GM23338 (cell line): ENCODE measurements at regions not wholly inside any gene's neighbourhood (a gene's known extent, or its start where the extent isn't known, plus 50 kb on each side); places are given as distances from the start of the nearest gene placed in this dataset.

Experiments
- ATAC-seq: fragments of 200-7000 bp; cut with Tn5 transposase; 3 replicates; pipeline ENCODE4 v1.9.1; 2020
- DNase-seq: peaks from one replicate; pipeline ENCODE4 v3.0.0-alpha.2; 2015; ENCODE audit warnings: low spot score
- H2AFZ ChIP-seq: fragments of 200-600 bp; sonication (generic); 2 replicates; pipeline ENCODE4 v1.8.0; 2016; ENCODE audit warnings: antibody characterized with exemption, mild to moderate bottlenecking, moderate library complexity
- H3F3A ChIP-seq: fragments of 200-600 bp; sonication (generic); replicated peaks from 2 replicates; pipeline ENCODE4 v1.8.0; 2017; ENCODE audit warnings: antibody characterized with exemption, mixed run types, low read depth
- H3K27ac ChIP-seq: fragments of 200-600 bp; sonication (generic); 2 replicates; pipeline ENCODE4 v1.6.1; 2016; ENCODE audit warnings: low read depth
- H3K27me3 ChIP-seq: fragments of 200-600 bp; sonication (generic); 2 replicates; pipeline ENCODE4 v1.8.0; 2016; ENCODE audit warnings: mild to moderate bottlenecking, mixed run types, moderate library complexity; ENCODE audit not compliant: insufficient read depth
- H3K36me3 ChIP-seq: fragments of 200-600 bp; sonication (generic); 2 replicates; pipeline ENCODE4 v1.8.0; 2016; ENCODE audit warnings: mild to moderate bottlenecking; ENCODE audit not compliant: insufficient read depth
- H3K4me1 ChIP-seq: fragments of 200-600 bp; sonication (generic); 2 replicates; pipeline ENCODE4 v1.8.0; 2016; ENCODE audit warnings: mild to moderate bottlenecking, moderate library complexity; ENCODE audit not compliant: insufficient read depth
- H3K4me2 ChIP-seq: fragments of 200-600 bp; sonication (generic); 2 replicates; pipeline ENCODE4 v1.7.1; 2017; ENCODE audit warnings: mixed run types
- H3K4me3 ChIP-seq: fragments of 200-600 bp; sonication (generic); 2 replicates; pipeline ENCODE4 v1.6.1; 2016; ENCODE audit warnings: mixed run types
- H3K79me2 ChIP-seq: fragments of 200-600 bp; sonication (generic); replicated peaks from 2 replicates; pipeline ENCODE4 v1.8.0; 2017; ENCODE audit warnings: mild to moderate bottlenecking; ENCODE audit not compliant: insufficient read depth
- H3K9me2 ChIP-seq: fragments of 200-600 bp; sonication (generic); 2 replicates; pipeline ENCODE4 v1.8.0; 2017; ENCODE audit not compliant: insufficient read depth
- H4K20me1 ChIP-seq: fragments of 200-600 bp; sonication (generic); replicated peaks from 2 replicates; pipeline ENCODE4 v1.8.0; 2017; ENCODE audit warnings: mild to moderate bottlenecking; ENCODE audit not compliant: insufficient read depth
- H3K27ac Mint-ChIP-seq: 2 replicates; pipeline ENCODE4 v1.8.0; 2020; ENCODE audit warnings: inconsistent platforms, mild to moderate bottlenecking, moderate library complexity, mixed read lengths
- H3K27me3 Mint-ChIP-seq: 3 replicates; pipeline ENCODE4 v1.8.0; 2022; ENCODE audit warnings: low read depth, mild to moderate bottlenecking, moderate library complexity, mixed read lengths, inconsistent platforms; ENCODE audit not compliant: insufficient read depth, poor library complexity
- H3K36me3 Mint-ChIP-seq: 3 replicates; pipeline ENCODE4 v1.8.0; 2021; ENCODE audit warnings: low read depth, mild to moderate bottlenecking, inconsistent platforms, moderate library complexity, mixed read lengths
- H3K4me1 Mint-ChIP-seq: 3 replicates; pipeline ENCODE4 v1.8.0; 2020; ENCODE audit warnings: mild to moderate bottlenecking, inconsistent platforms, mixed read lengths
- H3K4me3 Mint-ChIP-seq: 3 replicates; pipeline ENCODE4 v1.8.0; 2021; ENCODE audit warnings: moderate library complexity, mild to moderate bottlenecking, inconsistent platforms, mixed read lengths
- H3K9me3 Mint-ChIP-seq: 3 replicates; pipeline ENCODE4 v1.8.0; 2020; ENCODE audit warnings: moderate library complexity, mild to moderate bottlenecking, inconsistent platforms, mixed read lengths
- ETS1 ChIP-seq: IDR thresholded peaks from 2 replicates; pipeline ENCODE4 v1.6.1; 2016; ENCODE audit warnings: antibody characterized with exemption
- EZH2phosphoT487 ChIP-seq: fragments of 200-600 bp; sonication (generic); IDR thresholded peaks from one replicate; pipeline ENCODE4 v1.8.1; 2018; ENCODE audit warnings: antibody characterized with exemption; ENCODE audit not compliant: unreplicated experiment
- JUNB ChIP-seq: IDR thresholded peaks from one replicate; pipeline ENCODE4 v1.6.1; 2016; ENCODE audit warnings: antibody characterized with exemption; ENCODE audit not compliant: unreplicated experiment
- ZNF114 ChIP-seq: fragments of 250-450 bp; sonication (Bioruptor Pico); IDR thresholded peaks from 2 replicates; pipeline ENCODE4 v1.5.0; 2020; ENCODE audit warnings: mild to moderate bottlenecking, moderate library complexity
- ZNF462 ChIP-seq: fragments of 250-450 bp; sonication (Bioruptor Pico); IDR thresholded peaks from 2 replicates; pipeline ENCODE4 v1.5.0; 2020; ENCODE audit warnings: mild to moderate bottlenecking, moderate library complexity
- TF ChIP-seq, protein P1 (sequence below), 2 experiments: fragments of 200-600 bp in 1 of 2; sonication (generic) in 1 of 2; conservative IDR thresholded peaks; 2 replicates each; pipeline versions ENCODE4 v1.5.1 to v1.6.1; 2016 to 2017; ENCODE audit warnings: antibody characterized with exemption in 2 of 2, low read depth in 2 of 2, mild to moderate bottlenecking in 2 of 2, moderate library complexity in 1 of 2

GRCh38 chr1:104196136-104196535, 446.4 kb downstream of the AMY1C start:
- Mint-ChIP-seq H3K4me1 (no peaks in the 10 kb centered on the region), H3K27ac (no peak overlapping the region), H3K4me3 (no peak overlapping the region), H3K36me3 (no peaks in the 10 kb centered on the region), H3K9me3 (peaks cover 3% of the 10 kb centered on the region; the same call in 2 of the 3 replicates), H3K27me3 (peaks cover 2% of the 10 kb centered on the region)
- TF ChIP-seq ETS1 (no peak), JUNB (no peak), ZNF114 (CRISPR knock-in tag) (no peak), ZNF462 (no peak), EZH2phosphoT487 (no peak)
- TF ChIP-seq, protein P1, sequence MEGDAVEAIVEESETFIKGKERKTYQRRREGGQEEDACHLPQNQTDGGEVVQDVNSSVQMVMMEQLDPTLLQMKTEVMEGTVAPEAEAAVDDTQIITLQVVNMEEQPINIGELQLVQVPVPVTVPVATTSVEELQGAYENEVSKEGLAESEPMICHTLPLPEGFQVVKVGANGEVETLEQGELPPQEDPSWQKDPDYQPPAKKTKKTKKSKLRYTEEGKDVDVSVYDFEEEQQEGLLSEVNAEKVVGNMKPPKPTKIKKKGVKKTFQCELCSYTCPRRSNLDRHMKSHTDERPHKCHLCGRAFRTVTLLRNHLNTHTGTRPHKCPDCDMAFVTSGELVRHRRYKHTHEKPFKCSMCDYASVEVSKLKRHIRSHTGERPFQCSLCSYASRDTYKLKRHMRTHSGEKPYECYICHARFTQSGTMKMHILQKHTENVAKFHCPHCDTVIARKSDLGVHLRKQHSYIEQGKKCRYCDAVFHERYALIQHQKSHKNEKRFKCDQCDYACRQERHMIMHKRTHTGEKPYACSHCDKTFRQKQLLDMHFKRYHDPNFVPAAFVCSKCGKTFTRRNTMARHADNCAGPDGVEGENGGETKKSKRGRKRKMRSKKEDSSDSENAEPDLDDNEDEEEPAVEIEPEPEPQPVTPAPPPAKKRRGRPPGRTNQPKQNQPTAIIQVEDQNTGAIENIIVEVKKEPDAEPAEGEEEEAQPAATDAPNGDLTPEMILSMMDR (conservative IDR thresholded peaks at IDR 0.05; ENCODE audit: low read depth in 2 of 2) = no peak
- Histone ChIP-seq H3K79me2 (no peaks in the 10 kb centered on the region), H3K4me2 (no peak overlapping the region), H3F3A (no peaks in the 10 kb centered on the region), H3K27ac (no peak overlapping the region), H2AFZ (no peak overlapping the region), H3K9me2 (no peaks in the 10 kb centered on the region), H3K27me3 (no peaks in the 10 kb centered on the region), H3K36me3 (no peaks in the 10 kb centered on the region), H3K4me1 (no peaks in the 10 kb centered on the region), H4K20me1 (no peaks in the 10 kb centered on the region), H3K4me3 (no peak overlapping the region)
- ATAC-seq (no peak), DNase-seq (no peak)
